ENCODE measurements at regions not wholly inside any gene's neighbourhood (a gene's known extent, or its start where the extent isn't known, plus 50 kb on each side); places are given as distances from the start of the nearest gene placed in this dataset.

DNA sequence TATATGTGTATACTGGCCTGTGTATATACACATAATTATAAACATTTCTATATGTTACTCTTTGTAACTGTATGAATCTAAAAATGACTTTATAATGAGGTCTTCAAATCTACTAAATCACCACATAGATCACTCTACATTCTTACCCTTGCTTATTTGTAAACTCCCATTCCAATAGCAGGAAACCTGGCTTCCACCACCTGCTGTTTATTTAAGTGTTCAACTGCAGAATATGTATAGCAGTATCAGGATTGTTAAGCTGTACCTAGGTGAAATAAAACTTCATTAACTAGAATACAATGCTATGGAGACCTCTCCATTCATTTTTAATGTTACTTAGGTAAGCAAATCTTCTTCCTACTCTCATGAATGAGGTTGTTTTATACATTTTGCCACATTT, 1351.1 kb upstream of the B3GALT2 start (continued):
- TF ChIP-seq, protein P1, sequence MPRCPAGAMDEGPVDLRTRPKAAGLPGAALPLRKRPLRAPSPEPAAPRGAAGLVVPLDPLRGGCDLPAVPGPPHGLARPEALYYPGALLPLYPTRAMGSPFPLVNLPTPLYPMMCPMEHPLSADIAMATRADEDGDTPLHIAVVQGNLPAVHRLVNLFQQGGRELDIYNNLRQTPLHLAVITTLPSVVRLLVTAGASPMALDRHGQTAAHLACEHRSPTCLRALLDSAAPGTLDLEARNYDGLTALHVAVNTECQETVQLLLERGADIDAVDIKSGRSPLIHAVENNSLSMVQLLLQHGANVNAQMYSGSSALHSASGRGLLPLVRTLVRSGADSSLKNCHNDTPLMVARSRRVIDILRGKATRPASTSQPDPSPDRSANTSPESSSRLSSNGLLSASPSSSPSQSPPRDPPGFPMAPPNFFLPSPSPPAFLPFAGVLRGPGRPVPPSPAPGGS (IDR thresholded peaks at IDR 0.05; ENCODE audit: borderline replicate concordance, insufficient read depth, low read depth, low read length, poor library complexity, severe bottlenecking) = no peak
- TF ChIP-seq TCF7 (IDR thresholded peaks at IDR 0.05; ENCODE audit: borderline replicate concordance) (no peak), SIX5 (IDR thresholded peaks at IDR 0.05; ENCODE audit: low read depth, low read length, severe bottlenecking) (no peak), POU2F2 (IDR thresholded peaks at IDR 0.05; ENCODE audit: borderline replicate concordance, low read depth, low read length) (no peak), POLR2AphosphoS5 (IDR thresholded peaks at IDR 0.05; ENCODE audit: low read length) (no peak), YY1 (IDR thresholded peaks at IDR 0.05; ENCODE audit: low read depth, low read length) (no peak), MTA3 (IDR thresholded peaks at IDR 0.05; ENCODE audit: borderline replicate concordance, low read length) (no peak), GATAD2B (conservative IDR thresholded peaks at IDR 0.05; ENCODE audit: low read depth) (no peak), IKZF2 (IDR thresholded peaks at IDR 0.05) (no peak)
- TF ChIP-seq, protein P2, sequence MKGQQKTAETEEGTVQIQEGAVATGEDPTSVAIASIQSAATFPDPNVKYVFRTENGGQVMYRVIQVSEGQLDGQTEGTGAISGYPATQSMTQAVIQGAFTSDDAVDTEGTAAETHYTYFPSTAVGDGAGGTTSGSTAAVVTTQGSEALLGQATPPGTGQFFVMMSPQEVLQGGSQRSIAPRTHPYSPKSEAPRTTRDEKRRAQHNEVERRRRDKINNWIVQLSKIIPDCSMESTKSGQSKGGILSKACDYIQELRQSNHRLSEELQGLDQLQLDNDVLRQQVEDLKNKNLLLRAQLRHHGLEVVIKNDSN (IDR thresholded peaks at IDR 0.05; ENCODE audit: borderline replicate concordance, extremely low read length, insufficient read depth, low read depth, low read length) = no peak
- TF ChIP-seq, protein P3, sequence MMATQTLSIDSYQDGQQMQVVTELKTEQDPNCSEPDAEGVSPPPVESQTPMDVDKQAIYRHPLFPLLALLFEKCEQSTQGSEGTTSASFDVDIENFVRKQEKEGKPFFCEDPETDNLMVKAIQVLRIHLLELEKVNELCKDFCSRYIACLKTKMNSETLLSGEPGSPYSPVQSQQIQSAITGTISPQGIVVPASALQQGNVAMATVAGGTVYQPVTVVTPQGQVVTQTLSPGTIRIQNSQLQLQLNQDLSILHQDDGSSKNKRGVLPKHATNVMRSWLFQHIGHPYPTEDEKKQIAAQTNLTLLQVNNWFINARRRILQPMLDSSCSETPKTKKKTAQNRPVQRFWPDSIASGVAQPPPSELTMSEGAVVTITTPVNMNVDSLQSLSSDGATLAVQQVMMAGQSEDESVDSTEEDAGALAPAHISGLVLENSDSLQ (IDR thresholded peaks at IDR 0.05) = no peak
- TF ChIP-seq, protein P4, sequence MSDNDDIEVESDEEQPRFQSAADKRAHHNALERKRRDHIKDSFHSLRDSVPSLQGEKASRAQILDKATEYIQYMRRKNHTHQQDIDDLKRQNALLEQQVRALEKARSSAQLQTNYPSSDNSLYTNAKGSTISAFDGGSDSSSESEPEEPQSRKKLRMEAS (IDR thresholded peaks at IDR 0.05; ENCODE audit: low read depth, low read length) = no peak
